NCI-H1105 treated with DMSO at 0.1 percent for 48 hours (cell line): ENCODE measurements at regions not wholly inside any gene's neighbourhood (a gene's known extent, or its start where the extent isn't known, plus 50 kb on each side); places are given as distances from the start of the nearest gene placed in this dataset.
A peak's percentile ranks its signal among the peaks of the same experiment; 100 is the strongest.

Experiments used
- DNase-seq: peaks from one replicate; lab custom pipeline; 2025; lab: John Stamatoyannopoulos, UW

GRCh38 chr9:107064378-107064777, 201.4 kb downstream of the ZNF462 start:
- DNase-seq, result no peak

- DNase-seq, result no peak
These were observed 202.6 kb downstream of the ZNF462 start for GRCh38 chr9:107065549-107065948.

- DNase-seq, result no peak
These were observed 204.9 kb downstream of the ZNF462 start for GRCh38 chr9:107067739-107068416.

GRCh38 chr9:107068581-107068980, 205.6 kb downstream of the ZNF462 start:
- no peak for DNase-seq

- DNase-seq, result no peak
These were observed 207.6 kb downstream of the ZNF462 start for GRCh38 chr9:107070586-107070985.

GRCh38 chr9:107078061-107078460, 205.0 kb upstream of the RAD23B start:
- DNase-seq, result no peak

GRCh38 chr9:107079589-107079988, 203.5 kb upstream of the RAD23B start:
- no peak for DNase-seq

GRCh38 chr9:107080130-107080529, 202.9 kb upstream of the RAD23B start:
- DNase-seq, result no peak

GRCh38 chr9:107086460-107086859, 196.6 kb upstream of the RAD23B start:
- no peak for DNase-seq

GRCh38 chr9:107087222-107087621, 195.9 kb upstream of the RAD23B start:
- no peak for DNase-seq

GRCh38 chr9:107090218-107090617, 192.9 kb upstream of the RAD23B start:
- DNase-seq, result peak; percentile 43

GRCh38 chr9:107093365-107094060, 189.6 kb upstream of the RAD23B start:
- DNase-seq, result no peak

- no peak for DNase-seq
These were observed 188.7 kb upstream of the RAD23B start for GRCh38 chr9:107094370-107094769.

GRCh38 chr9:107100591-107100990, 182.5 kb upstream of the RAD23B start:
- DNase-seq, result no peak

GRCh38 chr9:107102011-107102410, 181.1 kb upstream of the RAD23B start:
- no peak for DNase-seq

- no peak for DNase-seq
These were observed 179.5 kb upstream of the RAD23B start for GRCh38 chr9:107103621-107104020.

GRCh38 chr9:107105784-107106183, 177.3 kb upstream of the RAD23B start:
- DNase-seq, result no peak

- no peak for DNase-seq
These were observed 176.7 kb upstream of the RAD23B start for GRCh38 chr9:107106416-107106815.

GRCh38 chr9:107108342-107109130, 174.5 kb upstream of the RAD23B start:
- no peak for DNase-seq

- DNase-seq, result no peak
These were observed 173.8 kb upstream of the RAD23B start for GRCh38 chr9:107109324-107109723.

- DNase-seq, result no peak
These were observed 172.9 kb upstream of the RAD23B start for GRCh38 chr9:107110153-107110552.

GRCh38 chr9:107112707-107113243, 170.3 kb upstream of the RAD23B start:
- no peak for DNase-seq
